CD8-positive, alpha-beta memory T cell (primary cell): ENCODE measurements at regions not wholly inside any gene's neighbourhood (a gene's known extent, or its start where the extent isn't known, plus 50 kb on each side); places are given as distances from the start of the nearest gene placed in this dataset.

Source experiments
- CTCF ChIA-PET: fragments of 350-600 bp; sonication (Branson Sonifier 250); formaldehyde crosslinking; loops from one replicate; lab custom pipeline; 2021; ENCODE audit warnings: antibody characterized with exemption; lab: Charles Lee
- POLR2A ChIA-PET: fragments of 350-600 bp; sonication (Branson Sonifier 250); formaldehyde crosslinking; loops from one replicate; lab custom pipeline; 2021; ENCODE audit warnings: antibody characterized with exemption; lab: Charles Lee
- DNase-seq, 5 donors: peaks; one replicate each; pipeline versions ENCODE4 v3.0.0 to v3.0.0-alpha.2; 2020 to 2022; ENCODE audit warnings: mixed read lengths in 1 of 5
- H3K27ac ChIP-seq: one replicate; pipeline ENCODE4 v1.7.0; 2013; ENCODE audit warnings: low read depth, mild to moderate bottlenecking, low read length, moderate library complexity
- H3K27me3 ChIP-seq: 2 replicates; pipeline ENCODE4 v1.7.0; 2013; ENCODE audit warnings: low read length, mild to moderate bottlenecking; ENCODE audit not compliant: insufficient read depth, poor library complexity, severe bottlenecking
- H3K36me3 ChIP-seq: 2 replicates; pipeline ENCODE4 v1.7.0; 2013; ENCODE audit warnings: mild to moderate bottlenecking, low read length, moderate library complexity; ENCODE audit not compliant: insufficient read depth
- H3K4me1 ChIP-seq: 2 replicates; pipeline ENCODE4 v1.7.0; 2013; ENCODE audit warnings: mild to moderate bottlenecking, low read length, moderate library complexity; ENCODE audit not compliant: insufficient read depth
- H3K4me3 ChIP-seq: 2 replicates; pipeline ENCODE4 v1.7.0; 2013; ENCODE audit warnings: mild to moderate bottlenecking, low read length
- H3K9me3 ChIP-seq: 2 replicates; pipeline ENCODE4 v1.7.0; 2013; ENCODE audit warnings: mild to moderate bottlenecking, low read length
- H3K27ac Mint-ChIP-seq, 8 donors: one replicate each; pipeline ENCODE4 v1.8.0; 2020 to 2021; ENCODE audit warnings: mixed read lengths in 8 of 8, mild to moderate bottlenecking in 6 of 8, inconsistent platforms in 3 of 8, moderate library complexity in 3 of 8
- H3K27me3 Mint-ChIP-seq, 2 donors: one replicate each; pipeline ENCODE4 v1.8.0; 2020 to 2021; ENCODE audit warnings: mixed read lengths in 2 of 2, mild to moderate bottlenecking in 1 of 2, moderate library complexity in 1 of 2
- H3K36me3 Mint-ChIP-seq, 3 donors: one replicate each; pipeline ENCODE4 v1.8.0; 2020 to 2021; ENCODE audit warnings: mixed read lengths in 3 of 3, inconsistent platforms in 1 of 3, mild to moderate bottlenecking in 1 of 3
- H3K4me1 Mint-ChIP-seq, 3 donors: one replicate each; pipeline ENCODE4 v1.8.0; 2020 to 2021; ENCODE audit warnings: mixed read lengths in 3 of 3, inconsistent platforms in 1 of 3, mild to moderate bottlenecking in 1 of 3
- H3K4me3 Mint-ChIP-seq, 7 donors: one replicate each; pipeline ENCODE4 v1.8.0; 2020 to 2021; ENCODE audit warnings: mixed read lengths in 7 of 7, mild to moderate bottlenecking in 6 of 7, moderate library complexity in 4 of 7, inconsistent platforms in 2 of 7
- H3K9me3 Mint-ChIP-seq, 5 donors: one replicate each; pipeline ENCODE4 v1.8.0; 2020 to 2022; ENCODE audit warnings: mixed read lengths in 5 of 5, mild to moderate bottlenecking in 3 of 5, moderate library complexity in 2 of 5, inconsistent platforms in 1 of 5

- no peaks in the 10 kb centered on the region for H3K27me3 Mint-ChIP-seq
- H3K9me3 Mint-ChIP-seq: peaks cover 0 to 23% (median 11%) of the 10 kb centered on the region in 5 donors
- Histone ChIP-seq H3K36me3 (no peaks in the 10 kb centered on the region), H3K27ac (no peak overlapping the region), H3K4me1 (no peaks in the 10 kb centered on the region), H3K27me3 (no peaks in the 10 kb centered on the region), H3K4me3 (no peak overlapping the region), H3K9me3 (no peaks in the 10 kb centered on the region)
- H3K4me3 Mint-ChIP-seq: no peak overlapping the region
- POLR2A ChIA-PET: no interaction called here
- H3K27ac Mint-ChIP-seq: no peak overlapping the region
- CTCF ChIA-PET: no interaction called here
- no peaks in the 10 kb centered on the region for H3K36me3 Mint-ChIP-seq
- no peaks in the 10 kb centered on the region for H3K4me1 Mint-ChIP-seq
- no peak for DNase-seq
Observed at GRCh38 chr10:52563360-52563759, 209.2 kb downstream of the MBL2 start.

GRCh38 chr10:52566471-52567246, 205.9 kb downstream of the MBL2 start:
- DNase-seq: no peak
- H3K9me3 Mint-ChIP-seq: peaks cover 4 to 22% (median 11%) of the 10 kb centered on the region in 5 donors
- CTCF ChIA-PET: no interaction called here
- POLR2A ChIA-PET: interaction anchor here (0.5 kb wide), 1 partner anchor 14 kb away, joined by 3 read pairs; no protein-coding TSS in a partner anchor
- H3K4me3 ChIP-seq: no peak overlapping the region
- H3K36me3 Mint-ChIP-seq: no peaks in the 10 kb centered on the region
- no peak overlapping the region for H3K4me3 Mint-ChIP-seq
- no peaks in the 10 kb centered on the region for H3K36me3 ChIP-seq
- no peaks in the 10 kb centered on the region for H3K27me3 Mint-ChIP-seq
- H3K9me3 ChIP-seq: no peaks in the 10 kb centered on the region
- no peak overlapping the region for H3K27ac ChIP-seq
- no peaks in the 10 kb centered on the region for H3K4me1 ChIP-seq
- H3K4me1 Mint-ChIP-seq: no peaks in the 10 kb centered on the region
- H3K27ac Mint-ChIP-seq: no peak overlapping the region
- H3K27me3 ChIP-seq: no peaks in the 10 kb centered on the region

- H3K36me3 ChIP-seq: no peaks in the 10 kb centered on the region
- Mint-ChIP-seq H3K36me3 (no peaks in the 10 kb centered on the region), H3K27me3 (no peaks in the 10 kb centered on the region), H3K9me3 (peaks cover 6 to 22% (median 11%) of the 10 kb centered on the region in 5 donors), H3K27ac (no peak overlapping the region), H3K4me3 (no peak overlapping the region), H3K4me1 (no peaks in the 10 kb centered on the region)
- no peaks in the 10 kb centered on the region for H3K27me3 ChIP-seq
- no peak overlapping the region for H3K27ac ChIP-seq
- CTCF ChIA-PET: no interaction called here
- H3K9me3 ChIP-seq: no peaks in the 10 kb centered on the region
- DNase-seq: no peak
- H3K4me1 ChIP-seq: no peaks in the 10 kb centered on the region
- POLR2A ChIA-PET: interaction anchor here (0.5 kb wide), 1 partner anchor 15 kb away, joined by 3 read pairs; no protein-coding TSS in a partner anchor
- H3K4me3 ChIP-seq: no peak overlapping the region
Observed at GRCh38 chr10:52567247-52567580, 205.4 kb downstream of the MBL2 start.

GRCh38 chr10:52568309-52568708, 204.3 kb downstream of the MBL2 start:
- Mint-ChIP-seq H3K27ac (no peak overlapping the region), H3K36me3 (no peaks in the 10 kb centered on the region), H3K9me3 (peaks cover 7 to 18% (median 9%) of the 10 kb centered on the region in 5 donors), H3K4me3 (no peak overlapping the region), H3K4me1 (no peaks in the 10 kb centered on the region), H3K27me3 (no peaks in the 10 kb centered on the region)
- Histone ChIP-seq H3K9me3 (no peaks in the 10 kb centered on the region), H3K4me1 (no peaks in the 10 kb centered on the region), H3K36me3 (no peaks in the 10 kb centered on the region), H3K27ac (no peak overlapping the region), H3K27me3 (no peaks in the 10 kb centered on the region), H3K4me3 (no peak overlapping the region)
- POLR2A ChIA-PET: no interaction called here
- no peak for DNase-seq
- CTCF ChIA-PET: no interaction called here

- CTCF ChIA-PET: no interaction called here
- no peaks in the 10 kb centered on the region for H3K36me3 Mint-ChIP-seq
- Histone ChIP-seq H3K9me3 (no peaks in the 10 kb centered on the region), H3K27me3 (no peaks in the 10 kb centered on the region), H3K36me3 (no peaks in the 10 kb centered on the region), H3K4me1 (no peaks in the 10 kb centered on the region), H3K27ac (no peak overlapping the region), H3K4me3 (no peak overlapping the region)
- no peaks in the 10 kb centered on the region for H3K4me1 Mint-ChIP-seq
- H3K9me3 Mint-ChIP-seq: peaks cover 5 to 27% (median 7%) of the 10 kb centered on the region in 5 donors
- POLR2A ChIA-PET: no interaction called here
- no peaks in the 10 kb centered on the region for H3K27me3 Mint-ChIP-seq
- H3K27ac Mint-ChIP-seq: no peak overlapping the region
- DNase-seq: no peak
- H3K4me3 Mint-ChIP-seq: no peak overlapping the region
Observed at GRCh38 chr10:52570490-52570889, 202.1 kb downstream of the MBL2 start.

- CTCF ChIA-PET: no interaction called here
- no peaks in the 10 kb centered on the region for H3K36me3 ChIP-seq
- H3K4me1 ChIP-seq: no peaks in the 10 kb centered on the region
- no peaks in the 10 kb centered on the region for H3K36me3 Mint-ChIP-seq
- no peak overlapping the region for H3K27ac ChIP-seq
- no peak overlapping the region for H3K4me3 ChIP-seq
- no peak overlapping the region for H3K4me3 Mint-ChIP-seq
- no peaks in the 10 kb centered on the region for H3K9me3 ChIP-seq
- POLR2A ChIA-PET: no interaction called here
- H3K9me3 Mint-ChIP-seq: peaks cover 4 to 33% (median 8%) of the 10 kb centered on the region in 5 donors
- no peak for DNase-seq
- H3K27me3 Mint-ChIP-seq: no peaks in the 10 kb centered on the region
- no peak overlapping the region for H3K27ac Mint-ChIP-seq
- H3K4me1 Mint-ChIP-seq: no peaks in the 10 kb centered on the region
- no peaks in the 10 kb centered on the region for H3K27me3 ChIP-seq
Observed at GRCh38 chr10:52571018-52571417, 201.6 kb downstream of the MBL2 start.

GRCh38 chr10:52571516-52572182, 200.9 kb downstream of the MBL2 start:
- H3K27ac ChIP-seq: no peak overlapping the region
- Mint-ChIP-seq H3K9me3 (peaks cover 4 to 34% (median 8%) of the 10 kb centered on the region in 5 donors), H3K4me1 (no peaks in the 10 kb centered on the region), H3K36me3 (no peaks in the 10 kb centered on the region), H3K27me3 (no peaks in the 10 kb centered on the region), H3K27ac (no peak overlapping the region), H3K4me3 (no peak overlapping the region)
- no peaks in the 10 kb centered on the region for H3K4me1 ChIP-seq
- H3K4me3 ChIP-seq: no peak overlapping the region
- ChIA-PET POLR2A (no interaction called here), CTCF (no interaction called here)
- H3K27me3 ChIP-seq: no peaks in the 10 kb centered on the region
- no peaks in the 10 kb centered on the region for H3K36me3 ChIP-seq
- no peaks in the 10 kb centered on the region for H3K9me3 ChIP-seq
- DNase-seq: no peak

- Histone ChIP-seq H3K36me3 (no peaks in the 10 kb centered on the region), H3K9me3 (no peaks in the 10 kb centered on the region), H3K4me1 (no peaks in the 10 kb centered on the region), H3K27ac (no peak overlapping the region), H3K27me3 (no peaks in the 10 kb centered on the region), H3K4me3 (no peak overlapping the region)
- no peaks in the 10 kb centered on the region for H3K27me3 Mint-ChIP-seq
- DNase-seq: no peak
- CTCF ChIA-PET: no interaction called here
- H3K27ac Mint-ChIP-seq: no peak overlapping the region
- H3K36me3 Mint-ChIP-seq: no peaks in the 10 kb centered on the region
- POLR2A ChIA-PET: no interaction called here
- H3K4me1 Mint-ChIP-seq: no peaks in the 10 kb centered on the region
- H3K4me3 Mint-ChIP-seq: no peak overlapping the region
- H3K9me3 Mint-ChIP-seq: peaks cover 4 to 38% (median 12%) of the 10 kb centered on the region in 5 donors
Observed at GRCh38 chr10:52573347-52573746, 199.2 kb downstream of the MBL2 start.
